ENCODE measurements at regions not wholly inside any gene's neighbourhood (a gene's known extent, or its start where the extent isn't known, plus 50 kb on each side); places are given as distances from the start of the nearest gene placed in this dataset.

- Histone ChIP-seq H3K4me3 (no peak overlapping the region), H3K27me3 (no peaks in the 10 kb centered on the region), H3K9me3 (no peaks in the 10 kb centered on the region), H3K36me3 (no peaks in the 10 kb centered on the region), H3K4me1 (no peaks in the 10 kb centered on the region), H3K27ac (no peak overlapping the region)
- intact Hi-C loops (cut with DNase I; ENCODE audit: low total_unique reads) = no loop called here
- TF ChIP-seq POLR2A (IDR thresholded peaks at IDR 0.05) (no peak), CTCF (IDR thresholded peaks at IDR 0.05 in 4 of 5, conservative IDR thresholded peaks at IDR 0.05 in 1 of 5) (no peak)
- in situ Hi-C loops (cut with MboI; ENCODE audit: low sequenced_read_pairs in 4 of 4) = loop anchor here in 1 of 4 donors (25.0 kb wide), 1 partner anchor 996 kb away; no protein-coding TSS in a partner anchor
- ATAC-seq (no peak), DNase-seq (no peak)
These were observed 215.5 kb upstream of the UGT8 start for GRCh38 chr4:114383067-114383466.

GRCh38 chr4:114383721-114384120 lies 214.9 kb upstream of the UGT8 start:
- Histone ChIP-seq H3K9me3 (no peaks in the 10 kb centered on the region), H3K4me3 (no peak overlapping the region), H3K27ac (no peak overlapping the region), H3K27me3 (no peaks in the 10 kb centered on the region), H3K36me3 (no peaks in the 10 kb centered on the region), H3K4me1 (no peaks in the 10 kb centered on the region)
- ATAC-seq = no peak
- no peak for DNase-seq
- in situ Hi-C loops (cut with MboI; ENCODE audit: low sequenced_read_pairs in 4 of 4) = loop anchor here in 1 of 4 donors (25.0 kb wide), 1 partner anchor 996 kb away; no protein-coding TSS in a partner anchor
- intact Hi-C loops (cut with DNase I; ENCODE audit: low total_unique reads) = no loop called here
- TF ChIP-seq POLR2A (IDR thresholded peaks at IDR 0.05) = no peak
- TF ChIP-seq CTCF (IDR thresholded peaks at IDR 0.05 in 4 of 5, conservative IDR thresholded peaks at IDR 0.05 in 1 of 5) = no peak

DNA sequence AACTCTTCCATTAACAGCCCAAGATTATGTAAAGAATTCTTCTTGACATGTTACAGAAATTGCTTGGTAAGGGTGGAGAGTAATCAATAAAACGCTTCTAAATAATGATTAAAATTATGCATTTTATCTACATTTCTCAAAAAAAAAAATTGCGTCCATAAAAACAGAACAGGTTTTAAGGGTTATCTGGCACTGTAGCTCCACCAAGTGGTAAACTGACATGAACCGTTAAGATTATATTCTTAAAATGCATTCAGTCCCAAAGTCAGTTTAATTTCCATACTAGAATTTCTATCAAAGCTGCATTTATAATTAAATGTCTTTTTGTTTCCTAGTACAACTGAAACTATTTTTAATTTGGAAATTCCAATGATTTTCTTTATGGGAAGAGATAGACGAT lies 214.0 kb upstream of the UGT8 start:
- Histone ChIP-seq H3K27ac (no peak overlapping the region), H3K9me3 (no peaks in the 10 kb centered on the region), H3K36me3 (no peaks in the 10 kb centered on the region), H3K4me3 (no peak overlapping the region), H3K27me3 (no peaks in the 10 kb centered on the region), H3K4me1 (no peaks in the 10 kb centered on the region)
- in situ Hi-C loops (cut with MboI; ENCODE audit: low sequenced_read_pairs in 4 of 4) (loop anchor here in 1 of 4 donors (25.0 kb wide), 1 partner anchor 997 kb away; no protein-coding TSS in a partner anchor), intact Hi-C loops (cut with DNase I; ENCODE audit: low total_unique reads) (no loop called here)
- DNase-seq = no peak
- TF ChIP-seq POLR2A (IDR thresholded peaks at IDR 0.05) = no peak
- ATAC-seq = no peak

GRCh38 chr4:114385195-114385985 lies 213.2 kb upstream of the UGT8 start:
- Histone ChIP-seq H3K36me3 (no peaks in the 10 kb centered on the region), H3K27me3 (no peaks in the 10 kb centered on the region), H3K4me1 (no peaks in the 10 kb centered on the region), H3K27ac (no peak overlapping the region), H3K4me3 (no peak overlapping the region), H3K9me3 (no peaks in the 10 kb centered on the region)
- DNase-seq (no peak), ATAC-seq (no peak)
- intact Hi-C loops (cut with DNase I; ENCODE audit: low total_unique reads) (no loop called here), in situ Hi-C loops (cut with MboI; ENCODE audit: low sequenced_read_pairs in 4 of 4) (loop anchor here in 1 of 4 donors (25.0 kb wide), 1 partner anchor 998 kb away; no protein-coding TSS in a partner anchor)
- TF ChIP-seq POLR2A (IDR thresholded peaks at IDR 0.05) (no peak), CTCF (IDR thresholded peaks at IDR 0.05 in 4 of 5, conservative IDR thresholded peaks at IDR 0.05 in 1 of 5) (no peak)

DNA sequence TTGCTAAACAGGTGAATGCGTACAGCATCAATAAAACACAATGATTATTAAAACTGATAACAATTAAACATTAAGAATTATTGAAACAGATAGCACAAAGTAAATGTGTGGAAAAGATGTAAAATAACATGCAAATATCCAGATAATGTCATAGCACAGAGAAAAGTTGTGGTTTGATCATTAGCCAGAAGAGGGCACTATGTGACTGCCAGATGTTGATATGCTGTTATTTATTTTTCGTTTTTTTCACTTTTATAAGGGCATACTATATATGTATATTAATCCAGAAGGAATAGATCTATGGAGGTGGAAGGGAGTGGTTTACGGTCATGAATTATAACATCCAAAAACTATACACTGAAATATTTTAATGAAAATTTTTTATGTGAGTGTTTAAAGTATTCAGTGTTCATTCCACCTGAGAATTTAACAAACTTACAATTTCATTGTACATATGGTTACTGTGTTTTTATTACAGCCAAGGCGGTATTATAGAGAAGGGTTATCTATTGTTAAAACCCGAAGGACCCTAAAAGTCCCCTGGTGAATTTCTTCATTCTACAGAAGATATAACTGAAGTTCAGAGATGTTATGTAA lies 211.9 kb upstream of the UGT8 start:
- Histone ChIP-seq H3K36me3 (no peaks in the 10 kb centered on the region), H3K4me3 (no peak overlapping the region), H3K27ac (no peak overlapping the region), H3K9me3 (no peaks in the 10 kb centered on the region), H3K27me3 (no peaks in the 10 kb centered on the region), H3K4me1 (no peaks in the 10 kb centered on the region)
- DNase-seq (no peak), ATAC-seq (no peak)
- in situ Hi-C loops (cut with MboI; ENCODE audit: low sequenced_read_pairs in 4 of 4) (loop anchor here in 1 of 4 donors (25.0 kb wide), 1 partner anchor 999 kb away; no protein-coding TSS in a partner anchor), intact Hi-C loops (cut with DNase I; ENCODE audit: low total_unique reads) (no loop called here)
- TF ChIP-seq POLR2A (IDR thresholded peaks at IDR 0.05) (no peak), CTCF (IDR thresholded peaks at IDR 0.05 in 4 of 5, conservative IDR thresholded peaks at IDR 0.05 in 1 of 5) (no peak)

All from gastrocnemius medialis (tissue), 4 donors.